ENCODE measurements at regions not wholly inside any gene's neighbourhood (a gene's known extent, or its start where the extent isn't known, plus 50 kb on each side); places are given as distances from the start of the nearest gene placed in this dataset.

GRCh38 chr15:62711691-62712454 is 330.7 kb upstream of the TPM1 start:
- Histone ChIP-seq H3F3A (ENCODE audit: insufficient read depth, low read depth) (no peaks in the 10 kb centered on the region), H3K27ac (no peak overlapping the region), H2AFZ (no peak overlapping the region), H3K4me2 (no peak overlapping the region), H3K4me3 (no peak overlapping the region), H3K9me2 (ENCODE audit: insufficient read depth) (no peaks in the 10 kb centered on the region), H4K20me1 (ENCODE audit: insufficient read depth) (no peaks in the 10 kb centered on the region), H3K79me2 (ENCODE audit: low read depth) (no peaks in the 10 kb centered on the region), H3K9me3 (ENCODE audit: insufficient read depth, low read depth) (no peaks in the 10 kb centered on the region), H3K4me1 (replicated peaks; ENCODE audit: insufficient read depth) (no peaks in the 10 kb centered on the region), H3K27me3 (ENCODE audit: insufficient read depth, low read depth) (no peaks in the 10 kb centered on the region), H3K36me3 (ENCODE audit: low read depth) (no peaks in the 10 kb centered on the region)
- ChIA-PET POLR2A (ENCODE audit: unreplicated experiment) (no interaction called here), CTCF (no interaction called here)
- no peak for DNase-seq
- no peak for TF ChIP-seq EZH2 (IDR thresholded peaks at IDR 0.05; ENCODE audit: low read depth)
- no TSS peak for BruUV-seq (replicated peaks)
- intact Hi-C loops (cut with micrococcal nuclease; ENCODE audit: unreplicated experiment): no loop called here

- ChIA-PET POLR2A (ENCODE audit: unreplicated experiment) (no interaction called here), CTCF (no interaction called here)
- no peak overlapping the region for H3K4me2 ChIP-seq
- intact Hi-C loops (cut with micrococcal nuclease; ENCODE audit: unreplicated experiment): no loop called here
- H3K4me1 ChIP-seq (replicated peaks; ENCODE audit: insufficient read depth): no peaks in the 10 kb centered on the region
- no peaks in the 10 kb centered on the region for H3K9me3 ChIP-seq (ENCODE audit: insufficient read depth, low read depth)
- no peaks in the 10 kb centered on the region for H3K9me2 ChIP-seq (ENCODE audit: insufficient read depth)
- no peak for TF ChIP-seq CTCF (conservative IDR thresholded peaks at IDR 0.05)
- TF ChIP-seq EZH2 (IDR thresholded peaks at IDR 0.05; ENCODE audit: low read depth): no peak
- H3K27ac ChIP-seq: no peak overlapping the region
- no peaks in the 10 kb centered on the region for H4K20me1 ChIP-seq (ENCODE audit: insufficient read depth)
- DNase-seq: no peak
- no peak overlapping the region for H2AFZ ChIP-seq
- H3K4me3 ChIP-seq: no peak overlapping the region
- no TSS peak for BruUV-seq (replicated peaks)
- H3K27me3 ChIP-seq (ENCODE audit: insufficient read depth, low read depth): no peaks in the 10 kb centered on the region
- no peaks in the 10 kb centered on the region for H3F3A ChIP-seq (ENCODE audit: insufficient read depth, low read depth)
- no peaks in the 10 kb centered on the region for H3K79me2 ChIP-seq (ENCODE audit: low read depth)
- H3K36me3 ChIP-seq (ENCODE audit: low read depth): no peaks in the 10 kb centered on the region
Observed at GRCh38 chr15:62712455-62712839, 330.1 kb upstream of the TPM1 start.

GRCh38 chr15:62715946-62716345 is 326.6 kb upstream of the TPM1 start:
- Histone ChIP-seq H3K4me3 (no peak overlapping the region), H3K4me1 (replicated peaks; ENCODE audit: insufficient read depth) (no peaks in the 10 kb centered on the region), H3K4me2 (no peak overlapping the region), H3K27me3 (ENCODE audit: insufficient read depth, low read depth) (no peaks in the 10 kb centered on the region), H3K9me3 (ENCODE audit: insufficient read depth, low read depth) (no peaks in the 10 kb centered on the region), H3K36me3 (ENCODE audit: low read depth) (no peaks in the 10 kb centered on the region), H3K27ac (no peak overlapping the region), H3K79me2 (ENCODE audit: low read depth) (no peaks in the 10 kb centered on the region), H4K20me1 (ENCODE audit: insufficient read depth) (no peaks in the 10 kb centered on the region), H3K9me2 (ENCODE audit: insufficient read depth) (no peaks in the 10 kb centered on the region), H2AFZ (no peak overlapping the region), H3F3A (ENCODE audit: insufficient read depth, low read depth) (no peaks in the 10 kb centered on the region)
- no peak for DNase-seq
- ChIA-PET CTCF (no interaction called here), POLR2A (ENCODE audit: unreplicated experiment) (no interaction called here)
- intact Hi-C loops (cut with micrococcal nuclease; ENCODE audit: unreplicated experiment): no loop called here
- TF ChIP-seq EZH2 (IDR thresholded peaks at IDR 0.05; ENCODE audit: low read depth) (no peak), CTCF (conservative IDR thresholded peaks at IDR 0.05) (no peak)
- BruUV-seq (replicated peaks): no TSS peak

GRCh38 chr15:62717496-62717895 is 325.1 kb upstream of the TPM1 start:
- H3K36me3 ChIP-seq (ENCODE audit: low read depth): no peaks in the 10 kb centered on the region
- TF ChIP-seq CTCF (conservative IDR thresholded peaks at IDR 0.05) (no peak), EZH2 (IDR thresholded peaks at IDR 0.05; ENCODE audit: low read depth) (no peak)
- H3K79me2 ChIP-seq (ENCODE audit: low read depth): no peaks in the 10 kb centered on the region
- no peaks in the 10 kb centered on the region for H3K9me2 ChIP-seq (ENCODE audit: insufficient read depth)
- no peak overlapping the region for H3K27ac ChIP-seq
- no peaks in the 10 kb centered on the region for H3K4me1 ChIP-seq (replicated peaks; ENCODE audit: insufficient read depth)
- H3K4me2 ChIP-seq: no peak overlapping the region
- H3K27me3 ChIP-seq (ENCODE audit: insufficient read depth, low read depth): no peaks in the 10 kb centered on the region
- intact Hi-C loops (cut with micrococcal nuclease; ENCODE audit: unreplicated experiment): no loop called here
- H3F3A ChIP-seq (ENCODE audit: insufficient read depth, low read depth): no peaks in the 10 kb centered on the region
- POLR2A ChIA-PET (ENCODE audit: unreplicated experiment): no interaction called here
- H4K20me1 ChIP-seq (ENCODE audit: insufficient read depth): no peaks in the 10 kb centered on the region
- no peaks in the 10 kb centered on the region for H3K9me3 ChIP-seq (ENCODE audit: insufficient read depth, low read depth)
- CTCF ChIA-PET: no interaction called here
- no peak overlapping the region for H2AFZ ChIP-seq
- DNase-seq: no peak
- H3K4me3 ChIP-seq: no peak overlapping the region
- BruUV-seq (replicated peaks): no TSS peak
